ENCODE measurements at regions not wholly inside any gene's neighbourhood (a gene's known extent, or its start where the extent isn't known, plus 50 kb on each side); places are given as distances from the start of the nearest gene placed in this dataset.

GRCh38 chr5:74100268-74100665 lies 474.3 kb downstream of the ARHGEF28 start:
- peaks cover 2 to 3% of the 10 kb centered on the region in 2 donors for H3K4me1 ChIP-seq (ENCODE audit: control insufficient read depth in 2 of 2, insufficient read depth in 2 of 2, low read length in 1 of 2)
- H3K4me3 ChIP-seq (ENCODE audit: low read depth in 1 of 2, low read length in 2 of 2), result no peak overlapping the region
- WGBS, 2 donors, result 96 to 100% methylated on average over 1 of the region's 1 CpG
- no peaks in the 10 kb centered on the region for H3K9me3 ChIP-seq (ENCODE audit: control insufficient read depth in 2 of 2, insufficient read depth in 1 of 2, low read depth in 1 of 2, low read length in 1 of 2)
- no peaks in the 10 kb centered on the region for H3K27me3 ChIP-seq (ENCODE audit: control insufficient read depth in 1 of 2, insufficient read depth in 2 of 2, low read length in 2 of 2)
- no peak overlapping the region for H3K27ac ChIP-seq (ENCODE audit: low read depth in 2 of 2, low read length in 1 of 2)
- no peaks in the 10 kb centered on the region for H3K36me3 ChIP-seq (ENCODE audit: control insufficient read depth in 2 of 2, insufficient read depth in 2 of 2, low read length in 1 of 2)

- no peaks in the 10 kb centered on the region for H3K27me3 ChIP-seq (ENCODE audit: control insufficient read depth in 1 of 2, insufficient read depth in 2 of 2, low read length in 2 of 2)
- H3K9me3 ChIP-seq (ENCODE audit: control insufficient read depth in 2 of 2, insufficient read depth in 1 of 2, low read depth in 1 of 2, low read length in 1 of 2), result no peaks in the 10 kb centered on the region
- no peak overlapping the region for H3K4me3 ChIP-seq (ENCODE audit: low read depth in 1 of 2, low read length in 2 of 2)
- H3K27ac ChIP-seq (ENCODE audit: low read depth in 2 of 2, low read length in 1 of 2), result no peak overlapping the region
- no peaks in the 10 kb centered on the region for H3K36me3 ChIP-seq (ENCODE audit: control insufficient read depth in 2 of 2, insufficient read depth in 2 of 2, low read length in 1 of 2)
- 91 to 96% methylated on average over 3 of the region's 3 CpGs for WGBS, 2 donors
- H3K4me1 ChIP-seq (ENCODE audit: control insufficient read depth in 2 of 2, insufficient read depth in 2 of 2, low read length in 1 of 2), result peaks cover under 1 to 2% of the 10 kb centered on the region in 2 donors
Observed at GRCh38 chr5:74099538-74100267, 473.7 kb downstream of the ARHGEF28 start.

- H3K27ac ChIP-seq (ENCODE audit: low read depth in 2 of 2, low read length in 1 of 2), result no peak overlapping the region
- H3K9me3 ChIP-seq (ENCODE audit: control insufficient read depth in 2 of 2, insufficient read depth in 1 of 2, low read depth in 1 of 2, low read length in 1 of 2), result no peaks in the 10 kb centered on the region
- H3K27me3 ChIP-seq (ENCODE audit: control insufficient read depth in 1 of 2, insufficient read depth in 2 of 2, low read length in 2 of 2), result no peaks in the 10 kb centered on the region
- H3K36me3 ChIP-seq (ENCODE audit: control insufficient read depth in 2 of 2, insufficient read depth in 2 of 2, low read length in 1 of 2), result no peaks in the 10 kb centered on the region
- peaks cover 2 to 4% of the 10 kb centered on the region in 2 donors for H3K4me1 ChIP-seq (ENCODE audit: control insufficient read depth in 2 of 2, insufficient read depth in 2 of 2, low read length in 1 of 2)
- H3K4me3 ChIP-seq (ENCODE audit: low read depth in 1 of 2, low read length in 2 of 2), result no peak overlapping the region
Observed at GRCh38 chr5:74098941-74099340, 472.9 kb downstream of the ARHGEF28 start.

- Histone ChIP-seq H3K27ac (ENCODE audit: low read depth in 2 of 2, low read length in 1 of 2) (no peak overlapping the region), H3K9me3 (ENCODE audit: control insufficient read depth in 2 of 2, insufficient read depth in 1 of 2, low read depth in 1 of 2, low read length in 1 of 2) (no peaks in the 10 kb centered on the region), H3K4me1 (ENCODE audit: control insufficient read depth in 2 of 2, insufficient read depth in 2 of 2, low read length in 1 of 2) (peaks cover 0 to 4% of the 10 kb centered on the region in 2 donors), H3K36me3 (ENCODE audit: control insufficient read depth in 2 of 2, insufficient read depth in 2 of 2, low read length in 1 of 2) (no peaks in the 10 kb centered on the region), H3K27me3 (ENCODE audit: control insufficient read depth in 1 of 2, insufficient read depth in 2 of 2, low read length in 2 of 2) (no peaks in the 10 kb centered on the region), H3K4me3 (ENCODE audit: low read depth in 1 of 2, low read length in 2 of 2) (no peak overlapping the region)
Observed at GRCh38 chr5:74098456-74098855, 472.5 kb downstream of the ARHGEF28 start.

- Histone ChIP-seq H3K4me1 (ENCODE audit: control insufficient read depth in 2 of 2, insufficient read depth in 2 of 2, low read length in 1 of 2) (peaks cover 0 to 4% of the 10 kb centered on the region in 2 donors), H3K27me3 (ENCODE audit: control insufficient read depth in 1 of 2, insufficient read depth in 2 of 2, low read length in 2 of 2) (no peaks in the 10 kb centered on the region), H3K4me3 (ENCODE audit: low read depth in 1 of 2, low read length in 2 of 2) (no peak overlapping the region), H3K9me3 (ENCODE audit: control insufficient read depth in 2 of 2, insufficient read depth in 1 of 2, low read depth in 1 of 2, low read length in 1 of 2) (no peaks in the 10 kb centered on the region), H3K27ac (ENCODE audit: low read depth in 2 of 2, low read length in 1 of 2) (no peak overlapping the region), H3K36me3 (ENCODE audit: control insufficient read depth in 2 of 2, insufficient read depth in 2 of 2, low read length in 1 of 2) (no peaks in the 10 kb centered on the region)
Observed at GRCh38 chr5:74096325-74096724, 470.3 kb downstream of the ARHGEF28 start.

GRCh38 chr5:74095871-74096270 lies 469.9 kb downstream of the ARHGEF28 start:
- Histone ChIP-seq H3K4me1 (ENCODE audit: control insufficient read depth in 2 of 2, insufficient read depth in 2 of 2, low read length in 1 of 2) (peaks cover 0 to 4% of the 10 kb centered on the region in 2 donors), H3K4me3 (ENCODE audit: low read depth in 1 of 2, low read length in 2 of 2) (no peak overlapping the region), H3K9me3 (ENCODE audit: control insufficient read depth in 2 of 2, insufficient read depth in 1 of 2, low read depth in 1 of 2, low read length in 1 of 2) (no peaks in the 10 kb centered on the region), H3K27me3 (ENCODE audit: control insufficient read depth in 1 of 2, insufficient read depth in 2 of 2, low read length in 2 of 2) (no peaks in the 10 kb centered on the region), H3K36me3 (ENCODE audit: control insufficient read depth in 2 of 2, insufficient read depth in 2 of 2, low read length in 1 of 2) (no peaks in the 10 kb centered on the region), H3K27ac (ENCODE audit: low read depth in 2 of 2, low read length in 1 of 2) (no peak overlapping the region)
- WGBS, 2 donors, result 80 to 83% methylated on average over 5 of the region's 5 CpGs

- H3K36me3 ChIP-seq (ENCODE audit: control insufficient read depth in 2 of 2, insufficient read depth in 2 of 2, low read length in 1 of 2), result no peaks in the 10 kb centered on the region
- WGBS, 2 donors, result 89 to 91% methylated on average over 4 of the region's 4 CpGs
- no peaks in the 10 kb centered on the region for H3K9me3 ChIP-seq (ENCODE audit: control insufficient read depth in 2 of 2, insufficient read depth in 1 of 2, low read depth in 1 of 2, low read length in 1 of 2)
- H3K4me3 ChIP-seq (ENCODE audit: low read depth in 1 of 2, low read length in 2 of 2), result no peak overlapping the region
- peaks cover 0 to 4% of the 10 kb centered on the region in 2 donors for H3K4me1 ChIP-seq (ENCODE audit: control insufficient read depth in 2 of 2, insufficient read depth in 2 of 2, low read length in 1 of 2)
- H3K27me3 ChIP-seq (ENCODE audit: control insufficient read depth in 1 of 2, insufficient read depth in 2 of 2, low read length in 2 of 2), result no peaks in the 10 kb centered on the region
- H3K27ac ChIP-seq (ENCODE audit: low read depth in 2 of 2, low read length in 1 of 2), result no peak overlapping the region
Observed at GRCh38 chr5:74094782-74095108, 468.7 kb downstream of the ARHGEF28 start.

GRCh38 chr5:74094096-74094781 lies 468.2 kb downstream of the ARHGEF28 start:
- H3K9me3 ChIP-seq (ENCODE audit: control insufficient read depth in 2 of 2, insufficient read depth in 1 of 2, low read depth in 1 of 2, low read length in 1 of 2), result no peaks in the 10 kb centered on the region
- 76 to 77% methylated on average over 5 of the region's 5 CpGs for WGBS, 2 donors
- H3K4me3 ChIP-seq (ENCODE audit: low read depth in 1 of 2, low read length in 2 of 2), result no peak overlapping the region
- H3K27ac ChIP-seq (ENCODE audit: low read depth in 2 of 2, low read length in 1 of 2), result no peak overlapping the region
- peaks cover 0 to 4% of the 10 kb centered on the region in 2 donors for H3K4me1 ChIP-seq (ENCODE audit: control insufficient read depth in 2 of 2, insufficient read depth in 2 of 2, low read length in 1 of 2)
- H3K27me3 ChIP-seq (ENCODE audit: control insufficient read depth in 1 of 2, insufficient read depth in 2 of 2, low read length in 2 of 2), result no peaks in the 10 kb centered on the region
- no peaks in the 10 kb centered on the region for H3K36me3 ChIP-seq (ENCODE audit: control insufficient read depth in 2 of 2, insufficient read depth in 2 of 2, low read length in 1 of 2)

- H3K4me3 ChIP-seq (ENCODE audit: low read depth in 1 of 2, low read length in 2 of 2), result no peak overlapping the region
- no peaks in the 10 kb centered on the region for H3K9me3 ChIP-seq (ENCODE audit: control insufficient read depth in 2 of 2, insufficient read depth in 1 of 2, low read depth in 1 of 2, low read length in 1 of 2)
- peaks cover 0 to 4% of the 10 kb centered on the region in 2 donors for H3K4me1 ChIP-seq (ENCODE audit: control insufficient read depth in 2 of 2, insufficient read depth in 2 of 2, low read length in 1 of 2)
- WGBS, 2 donors, result 49 to 73% methylated on average over 2 of the region's 2 CpGs
- no peak overlapping the region for H3K27ac ChIP-seq (ENCODE audit: low read depth in 2 of 2, low read length in 1 of 2)
- H3K27me3 ChIP-seq (ENCODE audit: control insufficient read depth in 1 of 2, insufficient read depth in 2 of 2, low read length in 2 of 2), result no peaks in the 10 kb centered on the region
- H3K36me3 ChIP-seq (ENCODE audit: control insufficient read depth in 2 of 2, insufficient read depth in 2 of 2, low read length in 1 of 2), result no peaks in the 10 kb centered on the region
Observed at GRCh38 chr5:74093561-74093960, 467.6 kb downstream of the ARHGEF28 start.

- H3K27ac ChIP-seq (ENCODE audit: low read depth in 2 of 2, low read length in 1 of 2), result no peak overlapping the region
- no peaks in the 10 kb centered on the region for H3K9me3 ChIP-seq (ENCODE audit: control insufficient read depth in 2 of 2, insufficient read depth in 1 of 2, low read depth in 1 of 2, low read length in 1 of 2)
- H3K36me3 ChIP-seq (ENCODE audit: control insufficient read depth in 2 of 2, insufficient read depth in 2 of 2, low read length in 1 of 2), result no peaks in the 10 kb centered on the region
- no peak overlapping the region for H3K4me3 ChIP-seq (ENCODE audit: low read depth in 1 of 2, low read length in 2 of 2)
- peaks cover 0 to 4% of the 10 kb centered on the region in 2 donors for H3K4me1 ChIP-seq (ENCODE audit: control insufficient read depth in 2 of 2, insufficient read depth in 2 of 2, low read length in 1 of 2)
- no peaks in the 10 kb centered on the region for H3K27me3 ChIP-seq (ENCODE audit: control insufficient read depth in 1 of 2, insufficient read depth in 2 of 2, low read length in 2 of 2)
- 94 to 96% methylated on average over 2 of the region's 2 CpGs for WGBS, 2 donors
Observed at GRCh38 chr5:74092766-74093165, 466.8 kb downstream of the ARHGEF28 start.
